Stimulated activated CD4-positive, alpha-beta T cell treated with anti-CD3 and anti-CD28 coated beads, TNF-alpha, amount 100 ng/mL, for 1 hour (primary cell): ENCODE measurements at regions not wholly inside any gene's neighbourhood (a gene's known extent, or its start where the extent isn't known, plus 50 kb on each side); places are given as distances from the start of the nearest gene placed in this dataset.

ENCODE experiments used
- DNase-seq, 3 donors: peaks; one replicate each; pipeline ENCODE4 v3.0.0-alpha.2; 2020; ENCODE audit warnings: low read depth in 3 of 3, low spot score in 1 of 3

DNA sequence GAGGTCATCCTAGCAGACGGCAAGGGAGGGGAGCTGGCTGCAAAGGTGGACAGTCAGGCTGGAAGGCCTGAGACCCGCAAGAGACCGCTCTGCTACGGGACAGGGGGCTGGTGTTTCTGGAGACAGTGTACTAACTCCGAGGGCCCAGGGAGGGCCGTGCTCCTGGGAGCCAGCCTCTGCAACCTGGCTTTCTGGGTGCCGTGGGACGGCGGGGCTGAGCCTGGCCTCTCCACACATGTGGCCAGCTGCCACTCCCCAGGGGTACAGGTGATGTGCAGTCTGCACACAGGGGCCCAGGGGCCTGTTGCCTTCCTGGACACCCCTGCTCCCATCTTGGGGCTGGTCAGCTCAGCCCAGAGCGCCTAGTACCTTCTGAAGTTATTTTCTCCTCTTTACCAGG is 92.2 kb downstream of the MRPL36 start:
- no peak for DNase-seq

DNA sequence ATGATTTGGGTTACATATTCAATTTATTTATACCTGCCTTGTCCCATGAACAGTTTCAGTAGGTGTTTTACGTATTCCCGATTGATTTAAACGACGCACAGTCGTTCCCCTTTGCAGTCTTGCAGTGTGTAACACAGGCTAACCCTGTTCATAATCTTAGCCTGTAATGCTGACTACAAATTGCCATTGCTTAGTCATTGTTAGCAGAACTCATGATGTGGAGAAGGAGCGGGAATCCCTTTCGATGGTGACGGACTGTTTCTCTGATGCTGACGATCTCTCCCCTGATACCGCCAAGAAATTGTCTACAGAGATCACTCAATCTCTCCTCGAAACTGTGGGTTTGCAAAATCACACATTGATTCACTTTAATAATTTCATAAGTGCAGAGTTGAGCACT is 93.2 kb downstream of the MRPL36 start:
- no peak for DNase-seq

DNA sequence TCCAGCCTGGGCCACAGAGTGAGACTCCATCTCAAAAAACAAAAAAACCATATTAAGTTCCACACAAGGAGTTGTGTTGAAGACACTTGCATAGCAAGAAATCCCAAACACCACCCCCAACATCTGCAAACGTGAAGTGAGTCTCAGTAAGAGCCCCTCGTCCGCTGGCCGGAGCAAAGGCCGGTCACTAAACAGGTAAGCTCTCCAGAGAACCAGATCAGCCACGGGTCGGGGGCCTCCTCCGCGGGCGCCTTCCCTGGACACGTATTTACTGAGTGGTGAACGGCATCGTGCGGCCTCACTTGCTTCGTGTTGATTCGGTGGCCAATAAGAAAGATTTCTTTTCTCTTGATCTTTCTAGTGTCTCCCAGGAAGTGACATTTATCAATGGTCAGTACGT is 93.6 kb downstream of the MRPL36 start:
- DNase-seq, result no peak

DNA sequence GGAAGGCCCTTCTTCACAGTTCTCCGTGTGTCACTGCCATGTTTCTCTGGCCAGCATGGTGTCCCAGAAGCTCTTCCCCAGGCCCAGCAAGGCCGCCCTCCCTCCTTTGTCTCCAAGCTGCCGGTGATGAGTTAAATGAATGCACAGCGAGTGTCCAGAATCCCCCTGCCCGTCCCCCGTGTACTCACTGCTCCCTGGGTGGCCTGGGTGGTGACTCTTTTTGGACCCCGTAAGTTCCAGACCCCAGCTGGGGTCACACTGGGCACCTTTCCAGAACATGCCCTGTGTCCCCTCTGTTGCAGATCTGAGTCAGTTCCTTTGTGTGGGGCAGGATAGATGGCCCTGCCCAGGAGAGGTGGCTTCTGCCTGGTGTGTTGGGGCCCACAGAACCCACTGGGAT is 95.0 kb downstream of the MRPL36 start:
- no peak for DNase-seq

DNA sequence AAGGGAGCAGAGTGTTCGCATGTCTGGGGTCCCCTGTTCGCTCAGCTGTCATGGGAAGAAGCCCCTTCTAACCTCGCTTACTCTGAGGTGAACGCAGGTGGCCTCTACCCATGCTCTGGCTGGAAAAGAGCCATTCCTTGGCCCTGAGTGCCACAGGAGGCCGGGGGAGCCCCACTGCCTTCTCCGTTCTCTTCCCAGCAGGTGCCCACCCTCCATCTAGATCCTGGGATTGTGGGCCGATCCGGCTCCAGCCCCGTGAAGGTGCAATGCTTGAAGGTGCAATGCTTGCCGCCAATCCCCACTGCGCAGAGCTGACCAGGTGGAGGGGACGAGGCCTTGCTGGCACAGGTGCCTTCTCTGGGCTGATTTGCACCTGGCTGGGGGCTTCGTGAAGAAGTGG is 95.4 kb downstream of the MRPL36 start:
- no peak for DNase-seq

DNA sequence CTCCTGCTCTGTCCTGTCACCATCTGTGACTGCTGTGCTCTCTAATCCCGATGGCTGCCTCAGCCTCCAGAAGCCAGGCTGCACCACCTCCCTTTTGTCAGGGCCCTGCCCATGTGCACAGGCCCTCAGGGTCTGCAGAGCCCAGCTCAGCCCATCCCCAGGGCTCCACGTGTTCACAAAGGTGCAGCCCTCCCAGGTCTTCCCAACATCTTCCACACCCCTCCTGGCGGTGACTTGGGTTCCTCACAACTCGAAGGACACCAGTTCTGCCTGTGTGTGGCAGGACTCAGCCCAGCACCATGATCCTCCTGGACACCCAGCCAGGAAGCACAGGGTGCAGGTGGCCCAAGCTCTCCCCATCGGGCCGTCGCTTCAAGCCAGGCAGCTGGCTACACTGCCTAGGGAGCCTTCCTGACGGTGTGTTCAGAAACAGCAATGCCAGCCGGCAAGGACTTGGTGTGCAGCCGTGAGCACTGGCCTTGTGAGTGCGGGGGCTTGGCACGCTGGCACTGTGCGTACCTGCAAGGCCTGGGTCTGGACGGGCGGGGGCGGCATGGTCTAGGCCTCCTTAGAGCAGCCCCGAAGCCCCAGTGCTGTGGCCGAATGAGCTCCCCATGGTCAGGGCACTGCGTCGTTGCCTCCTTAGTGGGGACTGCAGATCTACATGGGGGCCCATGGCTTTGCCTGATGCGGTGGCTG is 96.1 kb downstream of the MRPL36 start:
- DNase-seq, result no peak

DNA sequence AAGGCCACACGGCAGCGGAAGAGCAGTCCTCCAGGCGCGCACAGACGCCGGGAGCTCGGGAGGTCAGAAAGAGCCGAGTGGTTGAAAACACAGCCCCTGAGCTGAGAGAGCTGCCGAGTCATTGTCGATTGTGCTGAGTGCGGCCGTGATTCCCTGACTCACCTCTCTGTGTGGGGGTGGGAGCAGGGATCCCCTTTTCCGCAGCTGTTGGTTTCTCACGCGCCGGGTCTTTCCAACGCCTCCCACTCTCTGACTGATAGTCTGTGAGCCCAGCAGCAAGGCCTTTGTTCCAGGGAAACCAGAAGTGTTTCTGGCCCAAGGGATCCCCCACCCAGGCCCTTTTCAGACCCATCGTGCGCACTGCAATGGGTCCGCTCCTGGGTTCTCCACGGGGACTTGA is 97.3 kb downstream of the MRPL36 start:
- no peak for DNase-seq

DNA sequence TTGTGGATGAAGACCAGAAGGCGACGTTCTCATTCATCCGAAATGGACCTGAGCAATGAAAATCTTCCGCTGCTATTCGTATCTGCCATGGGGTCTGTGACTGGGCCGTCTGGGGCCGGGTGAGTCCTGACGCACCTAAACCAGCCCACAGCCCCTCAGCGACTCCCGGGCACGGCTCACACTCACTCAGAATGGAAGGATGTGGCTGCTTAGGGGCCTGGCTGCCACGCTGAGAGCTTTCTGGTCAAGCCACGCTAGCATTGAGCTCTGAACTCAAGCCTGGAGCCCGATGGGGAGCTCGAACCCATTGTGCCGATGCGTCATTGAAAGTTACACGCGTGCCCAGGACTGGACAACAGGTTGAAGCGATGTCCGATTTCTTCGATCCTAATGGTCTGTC is 97.8 kb downstream of the MRPL36 start:
- DNase-seq, result no peak

DNA sequence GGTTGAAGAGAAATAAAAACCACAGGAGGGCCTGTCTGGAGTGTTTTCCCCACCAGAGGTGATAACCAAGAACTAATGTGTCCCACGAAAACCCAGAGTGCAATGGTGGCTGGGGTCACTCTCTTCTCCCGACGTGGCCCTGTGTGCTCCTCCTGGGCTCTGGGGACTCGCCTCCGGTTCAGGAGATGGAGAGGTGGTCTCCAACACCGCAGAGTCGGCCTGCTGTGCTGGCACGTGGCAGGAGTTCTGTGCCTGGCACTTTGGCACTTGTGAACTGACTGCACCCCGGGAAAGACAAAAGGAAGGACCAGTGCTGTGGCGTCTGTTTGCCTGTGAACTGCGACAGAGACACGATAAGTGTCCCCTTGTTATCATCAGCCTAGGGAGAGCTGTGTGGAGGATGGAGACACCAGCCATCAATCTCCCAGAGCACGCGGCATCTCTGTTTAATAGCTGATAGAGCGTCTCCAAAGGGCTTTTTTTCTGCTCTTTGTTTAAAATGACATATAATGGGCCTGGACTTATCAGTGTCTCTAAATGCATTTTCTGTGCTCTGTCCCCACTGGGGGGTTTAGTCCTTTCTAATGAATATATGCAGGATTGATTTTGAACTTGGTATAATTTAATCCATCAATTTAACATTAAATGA is 98.3 kb downstream of the MRPL36 start:
- DNase-seq, result no peak

DNA sequence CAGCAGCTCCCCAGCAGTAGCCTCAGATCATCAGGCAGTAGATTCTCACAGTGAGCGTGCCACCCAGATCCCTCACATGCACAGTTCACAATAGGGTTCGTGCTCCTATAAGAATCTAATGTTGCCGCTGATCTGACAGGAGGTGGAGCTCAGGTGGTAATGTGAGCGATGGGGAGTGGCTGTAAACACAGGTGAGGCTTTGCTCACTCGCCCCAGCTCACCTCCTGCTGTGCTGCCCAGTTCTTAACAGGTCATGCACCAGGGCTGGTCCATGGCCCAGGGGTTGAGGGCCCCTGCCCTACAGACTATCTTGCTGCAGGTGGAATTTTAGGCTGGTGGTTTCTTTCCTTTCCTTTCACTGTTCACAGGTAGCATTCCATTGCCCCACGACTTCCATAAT is 100.2 kb downstream of the MRPL36 start:
- no peak for DNase-seq

DNA sequence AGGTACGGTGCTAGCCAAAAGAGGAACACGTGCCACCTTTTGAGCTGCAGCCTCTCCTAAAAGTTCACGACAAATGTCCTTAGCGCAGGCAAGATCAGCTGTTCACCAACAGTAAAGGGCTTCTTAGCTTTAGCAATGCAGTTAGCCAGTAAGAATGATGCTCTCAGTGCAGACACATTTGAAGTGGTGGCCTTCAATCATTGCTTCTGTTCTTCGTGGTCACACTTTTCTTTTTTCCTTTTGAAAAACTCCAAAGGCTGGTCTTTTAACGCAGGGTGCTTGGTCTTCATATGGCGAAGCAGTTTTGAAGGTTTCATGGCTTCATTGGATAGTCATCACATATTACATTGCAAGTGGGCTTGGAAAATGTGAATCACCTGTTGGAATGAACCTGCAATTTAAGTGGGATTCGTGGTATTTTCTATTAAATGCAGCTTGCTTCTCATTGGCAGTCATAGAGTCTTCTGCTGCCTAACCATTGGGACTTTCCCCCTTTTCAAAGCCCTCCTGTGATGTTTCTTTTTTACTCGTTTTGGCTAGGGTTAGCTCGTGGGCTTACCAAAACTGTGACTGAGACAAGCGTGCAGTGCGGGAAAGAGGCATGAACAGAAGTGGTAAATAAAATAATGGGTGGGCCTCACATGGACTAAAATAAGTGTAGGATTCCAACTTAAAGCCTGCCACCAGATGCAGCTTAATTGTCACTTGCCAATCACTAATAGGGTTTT is 100.9 kb downstream of the MRPL36 start:
- DNase-seq, result no peak

DNA sequence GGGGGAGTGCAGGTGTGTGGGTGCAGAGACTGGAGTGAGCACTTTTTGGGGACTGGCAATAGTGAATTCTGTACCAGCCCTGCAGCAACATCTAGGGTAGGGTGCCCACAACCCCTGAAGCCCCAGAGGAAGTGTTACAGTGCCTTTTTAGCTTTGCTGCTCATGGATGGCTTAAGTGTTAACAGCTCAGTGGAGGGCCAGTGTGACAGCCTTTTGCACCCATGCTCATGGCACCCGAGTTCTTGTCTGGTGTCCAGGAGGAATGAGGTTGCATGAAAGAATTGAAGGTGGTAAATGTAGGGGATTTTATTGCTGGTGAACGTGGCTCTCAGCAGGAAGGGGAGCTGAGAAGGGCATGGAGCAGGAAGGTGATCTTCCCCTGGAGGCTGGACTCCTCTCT is 107.3 kb downstream of the MRPL36 start:
- no peak for DNase-seq

DNA sequence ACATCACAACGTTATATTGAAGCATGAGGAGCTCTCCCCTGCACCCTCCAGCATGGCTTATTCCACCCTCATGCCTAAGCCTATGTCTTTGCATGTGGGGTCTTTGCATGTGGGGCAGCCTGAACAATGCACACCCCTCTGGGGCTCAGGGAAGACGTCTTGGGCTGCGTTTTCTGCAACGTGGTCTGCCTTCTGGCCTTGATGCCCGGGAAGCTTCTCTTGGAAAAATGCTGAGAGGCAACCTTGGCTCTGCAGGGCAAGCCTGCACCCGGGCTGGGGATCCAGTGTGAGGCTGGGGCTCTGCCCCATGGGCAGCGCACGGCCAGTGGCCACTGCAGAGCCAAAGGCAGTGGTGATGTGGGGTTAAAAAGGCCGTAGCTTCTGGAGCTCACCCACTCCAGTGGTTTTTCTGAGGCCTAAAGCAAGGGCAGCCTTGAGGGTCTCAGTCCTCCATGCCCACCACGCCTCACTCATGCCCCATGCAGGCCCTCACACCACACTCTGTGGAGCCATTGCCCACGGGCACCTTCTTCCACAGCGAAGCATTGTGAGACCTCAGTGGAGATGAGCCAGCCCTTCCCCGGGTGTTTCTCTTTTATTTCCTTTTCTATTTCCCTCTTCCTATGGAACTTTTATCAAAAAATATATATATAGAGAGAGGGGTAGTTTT is 112.2 kb downstream of the MRPL36 start:
- no peak for DNase-seq

DNA sequence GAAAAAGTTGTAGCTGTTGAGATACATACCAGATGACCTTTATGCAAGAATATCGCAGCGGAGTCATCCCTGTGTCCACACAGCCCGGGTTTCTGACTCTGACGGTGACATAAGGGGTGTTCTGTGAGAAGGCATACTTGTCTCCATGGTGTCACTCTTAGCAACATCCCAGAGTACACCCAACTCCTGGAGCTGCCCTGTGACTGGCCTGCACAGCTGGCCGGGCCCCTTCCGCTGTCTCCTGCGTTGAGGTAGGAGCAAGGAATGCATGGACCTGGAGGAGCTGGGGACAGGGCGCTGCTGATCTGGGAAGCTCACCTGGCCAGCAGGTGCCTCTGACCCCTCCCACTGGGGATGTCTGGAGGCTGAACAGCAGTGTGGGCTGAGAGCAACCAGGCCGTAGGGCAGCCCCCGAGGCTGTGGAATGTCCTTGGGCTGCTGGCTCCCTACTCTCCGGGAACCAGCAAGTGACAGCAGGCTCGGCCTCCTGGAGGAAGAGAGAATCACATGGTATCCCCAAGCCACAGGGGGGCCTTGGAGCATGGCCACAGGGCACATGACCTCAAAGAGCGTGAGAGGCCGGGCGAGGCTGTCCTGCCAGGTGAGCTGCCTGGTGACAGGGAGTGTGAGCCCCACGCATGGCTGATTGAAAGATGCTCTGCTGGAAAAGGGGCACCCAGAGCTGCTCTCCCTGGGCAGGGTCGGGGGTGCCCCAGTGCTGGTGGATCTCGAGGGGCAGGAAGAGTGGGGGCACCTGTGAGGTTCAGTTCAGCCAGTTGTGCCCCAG is 113.4 kb downstream of the MRPL36 start:
- DNase-seq, result no peak

DNA sequence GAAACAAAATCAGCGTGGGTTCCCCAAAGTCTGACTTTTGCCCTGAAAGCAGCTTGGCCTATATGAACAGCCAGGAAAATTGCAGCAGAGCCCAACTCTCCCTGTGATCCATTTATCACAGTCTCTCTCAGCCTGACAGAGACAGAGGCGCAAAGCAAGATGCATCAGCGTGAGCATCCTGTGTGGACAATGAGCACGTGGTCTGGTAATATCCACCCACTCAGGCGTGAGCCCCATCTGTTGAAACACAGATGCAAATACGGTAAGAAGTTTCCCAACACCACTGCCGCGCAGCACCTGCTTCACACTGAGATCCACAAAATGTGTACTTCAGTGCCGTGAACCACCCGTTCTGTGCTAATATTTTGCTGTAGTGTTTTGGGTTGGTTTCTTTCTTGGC is 114.6 kb downstream of the MRPL36 start:
- DNase-seq, result no peak

DNA sequence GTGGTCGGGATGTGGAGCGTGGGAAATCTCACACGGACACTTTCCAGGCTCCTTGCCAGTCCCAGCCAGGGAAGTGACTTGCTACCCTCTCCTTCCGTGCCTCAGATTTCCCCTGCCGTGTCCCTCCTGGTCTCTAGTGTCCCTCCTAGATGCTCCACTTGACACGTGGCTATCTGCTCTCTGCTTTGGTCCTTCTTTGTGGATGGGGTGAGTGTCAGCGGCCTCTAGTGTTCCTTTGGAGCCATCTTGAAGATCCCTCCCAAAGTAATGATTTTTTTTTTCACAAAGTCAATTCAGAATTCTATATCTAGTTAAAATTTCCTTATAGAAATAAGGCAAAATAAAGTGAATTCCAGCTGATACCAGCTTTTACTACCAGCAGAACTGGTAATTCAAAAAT is 117.7 kb downstream of the MRPL36 start:
- DNase-seq, result no peak

DNA sequence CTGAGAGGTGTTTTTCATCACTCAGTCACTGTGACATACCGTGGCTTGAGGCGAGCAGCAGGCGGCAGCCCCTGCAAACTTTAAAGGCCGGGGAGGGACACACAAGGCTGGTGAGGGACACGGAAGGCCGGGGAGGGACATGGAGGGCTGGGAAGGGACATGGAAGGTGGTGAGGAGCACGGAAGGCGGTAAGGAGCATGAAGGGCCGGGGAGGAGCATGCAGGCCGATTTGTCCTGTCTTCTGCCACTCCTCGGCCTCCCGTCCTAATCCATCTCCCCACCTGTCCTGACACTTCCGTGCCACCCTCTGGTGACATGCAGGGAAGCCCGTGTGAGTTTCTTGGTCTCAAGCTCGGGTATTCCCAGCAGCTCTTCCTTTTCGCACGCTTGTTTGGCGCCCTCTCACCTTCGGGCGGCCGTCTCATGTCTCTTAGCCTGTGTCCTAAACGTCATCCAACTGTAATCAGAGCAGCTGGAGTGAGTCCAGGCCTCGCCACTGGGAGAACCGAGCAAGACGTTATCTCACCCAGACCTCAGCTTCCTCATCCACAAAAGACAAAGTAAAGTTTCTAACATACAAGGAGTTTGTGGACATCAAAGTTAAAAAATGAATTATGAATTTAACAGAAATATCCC is 126.5 kb downstream of the MRPL36 start:
- DNase-seq, result no peak

DNA sequence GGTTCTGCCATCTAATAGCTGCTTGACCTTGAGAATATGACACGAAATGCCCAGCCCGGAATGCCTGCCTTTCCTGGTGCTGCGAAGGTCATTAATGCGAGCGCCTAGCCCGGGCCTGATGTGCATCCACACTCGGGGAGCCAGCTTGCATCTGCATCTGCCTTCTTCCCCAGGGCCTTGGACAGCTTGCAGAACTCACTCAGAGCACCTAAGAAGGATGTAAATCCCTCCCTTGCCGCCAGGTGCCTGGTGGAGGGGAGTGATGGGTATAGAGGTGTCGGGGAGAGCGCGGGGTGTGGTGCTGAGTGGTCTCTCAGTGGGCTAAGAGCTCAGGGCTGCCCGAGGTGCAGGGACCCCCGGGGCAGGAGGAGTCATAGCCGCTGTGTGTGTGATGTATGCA is 127.2 kb downstream of the MRPL36 start:
- no peak for DNase-seq

DNA sequence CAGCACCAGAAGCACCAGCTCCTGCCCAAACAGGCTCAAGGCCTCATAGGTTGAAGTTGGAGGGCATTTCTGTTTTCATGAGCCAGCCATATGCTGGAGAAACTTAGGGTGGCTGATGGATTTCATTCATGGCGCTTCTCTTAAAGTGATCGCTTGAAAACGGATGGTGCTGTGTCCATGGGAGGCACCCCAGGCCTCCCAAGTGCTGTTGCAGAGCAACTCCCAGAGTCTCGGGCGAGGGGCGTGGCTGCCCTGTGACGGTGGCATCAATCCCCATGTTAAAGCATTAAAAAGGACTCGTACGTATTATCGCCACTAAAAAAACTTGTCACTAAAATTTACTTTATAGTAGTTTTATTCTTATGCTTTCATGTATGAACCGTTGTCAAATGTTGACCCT is 128.3 kb downstream of the MRPL36 start:
- no peak for DNase-seq

DNA sequence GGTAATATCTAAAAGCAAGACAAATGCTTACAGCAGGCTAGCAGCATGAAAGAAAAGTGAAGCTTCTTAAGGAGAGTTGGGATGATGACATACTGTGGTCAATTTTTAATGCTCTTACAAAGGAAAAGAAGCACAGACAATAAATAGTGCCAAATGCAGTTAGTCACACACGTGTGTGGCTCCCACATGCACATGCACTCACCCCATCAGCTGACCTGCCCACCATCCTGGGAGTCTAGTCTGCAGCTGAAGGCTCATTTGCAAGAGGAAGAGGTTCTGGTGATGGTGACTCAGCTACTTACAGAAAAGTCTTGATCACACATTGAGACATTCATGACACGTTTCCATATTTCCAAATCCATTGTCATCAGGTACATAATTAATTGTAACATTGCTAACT is 129.3 kb downstream of the MRPL36 start:
- DNase-seq, result no peak
